ENCODE measurements at regions not wholly inside any gene's neighbourhood (a gene's known extent, or its start where the extent isn't known, plus 50 kb on each side); places are given as distances from the start of the nearest gene placed in this dataset.
A peak's percentile ranks its signal among the peaks of the same experiment; 100 is the strongest.
"Not testable (repeated sequence)": the region's sequence is repeated elsewhere in the genome, so short reads cannot be mapped to it uniquely, and the experiment has no call there.

DNA sequence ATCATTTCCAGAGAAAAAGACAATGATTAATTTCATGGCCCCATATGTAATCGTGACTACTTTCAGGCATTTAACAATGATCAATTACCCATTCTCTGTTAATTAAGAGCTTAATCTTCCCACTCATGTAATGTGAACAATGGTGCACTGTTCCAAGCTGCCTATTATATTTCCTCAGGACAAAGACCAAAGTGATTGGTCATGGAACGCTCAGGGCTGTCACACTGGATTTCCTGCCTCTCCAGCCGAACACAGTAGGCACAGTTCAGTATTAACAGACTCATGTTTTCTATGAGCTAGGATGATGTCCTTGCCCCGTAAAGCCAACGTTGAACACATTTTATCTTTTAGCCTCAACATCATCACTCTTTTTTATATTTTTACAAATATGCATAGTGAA lies 142.7 kb upstream of the FZD8 start:
- H3K4me3 ChIP-seq (ENCODE audit: low read depth, low read length) = no peak overlapping the region
- in situ Hi-C loops (cut with HindIII; ENCODE audit: low sequenced_read_pairs) = no loop called here
- no peak for TF ChIP-seq CTCF (IDR thresholded peaks at IDR 0.05; ENCODE audit: low read depth, low read length, missing control alignments)
- no peak for DNase-seq (ENCODE audit: low read depth)

DNA sequence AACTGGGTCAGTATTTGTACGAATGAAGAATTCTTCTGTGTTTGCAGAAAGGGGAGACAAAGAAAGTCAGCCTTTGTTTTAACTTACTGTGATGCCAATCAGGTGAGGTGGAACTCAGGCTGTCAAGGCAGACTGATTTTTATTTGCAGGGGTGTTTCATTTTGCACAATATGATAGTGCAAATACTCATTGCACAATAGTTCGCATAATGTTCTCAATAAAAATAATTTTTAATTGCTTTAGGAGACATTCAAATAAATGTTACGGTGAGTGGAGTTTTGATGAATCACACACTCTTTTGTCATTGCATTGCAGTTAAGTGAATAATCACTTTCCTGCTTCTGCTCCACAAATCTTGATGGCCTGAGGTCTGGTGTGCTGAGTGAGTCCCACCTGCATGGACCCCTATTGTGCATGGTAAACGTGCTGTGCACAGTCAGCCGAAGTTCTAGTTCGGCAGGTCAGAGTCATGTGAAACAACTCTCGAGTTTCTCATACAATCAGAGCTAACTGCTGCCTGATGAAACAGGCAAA lies 141.3 kb upstream of the FZD8 start:
- in situ Hi-C loops (cut with HindIII; ENCODE audit: low sequenced_read_pairs) = no loop called here
- no peak for DNase-seq (ENCODE audit: low read depth)
- H3K4me3 ChIP-seq (ENCODE audit: low read depth, low read length) = no peak overlapping the region
- TF ChIP-seq CTCF (IDR thresholded peaks at IDR 0.05; ENCODE audit: low read depth, low read length, missing control alignments) = no peak

DNA sequence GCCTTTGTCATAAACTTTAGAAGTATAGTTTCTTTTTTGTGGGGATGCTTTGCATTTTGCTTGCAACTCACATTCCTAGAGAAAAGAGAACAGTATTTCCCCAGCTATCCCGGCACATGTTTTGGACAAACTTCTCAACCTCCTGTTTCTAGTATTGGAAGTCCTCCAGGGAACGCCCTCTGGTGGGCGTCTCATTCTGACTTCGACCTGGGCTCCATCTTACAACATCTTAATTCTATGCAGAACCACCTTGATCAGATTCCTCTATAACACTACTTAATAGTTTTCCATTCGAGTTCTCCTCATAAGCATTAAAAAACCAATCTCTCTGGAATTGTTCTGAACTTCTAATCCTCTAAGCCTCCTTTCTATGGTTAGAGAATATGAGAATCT lies 139.5 kb upstream of the FZD8 start:
- peak; percentile 8 for TF ChIP-seq CTCF (IDR thresholded peaks at IDR 0.05; ENCODE audit: low read depth, low read length, missing control alignments)
- no peak for DNase-seq (ENCODE audit: low read depth)
- H3K4me3 ChIP-seq (ENCODE audit: low read depth, low read length) = no peak overlapping the region
- in situ Hi-C loops (cut with HindIII; ENCODE audit: low sequenced_read_pairs) = no loop called here

DNA sequence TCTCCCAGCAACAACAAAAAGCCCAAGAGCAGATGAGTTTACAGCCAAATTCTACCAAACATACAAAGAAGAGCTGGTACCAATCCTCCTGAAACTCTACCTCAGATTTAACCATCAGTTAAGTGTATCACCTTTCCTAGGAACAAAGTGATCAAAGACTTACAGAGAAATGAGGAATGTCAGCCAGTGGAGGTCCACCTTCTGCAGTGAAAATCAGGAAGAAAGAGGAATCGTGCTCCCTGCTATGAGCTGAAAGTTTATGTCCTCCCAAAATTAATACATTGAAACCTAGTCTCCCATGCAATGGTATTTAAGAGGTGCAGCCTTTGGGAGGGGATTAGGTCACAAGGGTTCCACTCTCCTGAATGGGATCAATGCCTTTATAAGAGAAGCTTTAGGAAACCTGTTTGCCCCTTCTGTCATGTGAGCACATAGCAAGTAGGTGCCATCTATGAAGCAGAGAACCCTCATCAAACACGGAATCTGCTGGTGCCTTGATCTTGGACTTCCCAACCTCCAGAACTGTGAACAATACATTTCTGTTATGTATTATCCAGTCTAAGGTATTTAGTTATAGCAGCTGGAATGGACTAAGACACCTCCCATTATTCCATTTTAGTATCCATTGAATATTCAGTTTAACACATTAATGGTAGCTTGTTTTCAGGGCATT lies 139.0 kb upstream of the FZD8 start:
- in situ Hi-C loops (cut with HindIII; ENCODE audit: low sequenced_read_pairs) = no loop called here
- DNase-seq (ENCODE audit: low read depth) = no peak
- H3K4me3 ChIP-seq (ENCODE audit: low read depth, low read length) = no peak overlapping the region
- TF ChIP-seq CTCF (IDR thresholded peaks at IDR 0.05; ENCODE audit: low read depth, low read length, missing control alignments) = no peak

DNA sequence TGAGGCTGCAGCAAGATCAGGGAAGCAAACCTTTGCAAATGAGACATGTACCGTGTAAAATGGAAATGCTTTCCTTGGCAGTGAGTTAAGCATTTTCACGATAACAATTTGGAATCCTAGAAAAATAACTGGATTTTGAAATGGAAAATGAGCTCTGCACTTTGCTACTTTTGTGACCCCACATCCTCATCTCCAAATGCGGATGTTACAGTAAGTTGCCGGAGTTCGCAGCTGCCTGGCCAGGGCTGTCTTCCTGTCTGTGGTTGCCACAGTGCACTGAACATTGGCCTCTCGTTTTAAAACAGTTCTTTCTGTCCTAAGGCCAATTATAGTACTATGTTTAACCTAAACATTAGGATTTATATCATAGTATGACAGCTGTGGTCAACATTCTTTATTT lies 136.2 kb upstream of the FZD8 start:
- in situ Hi-C loops (cut with HindIII; ENCODE audit: low sequenced_read_pairs) = no loop called here

GRCh38 chr10:35776557-35776956 lies 134.5 kb upstream of the FZD8 start:
- DNase-seq (ENCODE audit: low read depth); H3K4me3 ChIP-seq (ENCODE audit: low read depth, low read length); in situ Hi-C loops (cut with HindIII; ENCODE audit: low sequenced_read_pairs): not testable (repeated sequence)

More for the DNA sequence above, 136.2 kb upstream of the FZD8 start:
- TF ChIP-seq CTCF (IDR thresholded peaks at IDR 0.05; ENCODE audit: low read depth, low read length, missing control alignments) = no peak
- H3K4me3 ChIP-seq (ENCODE audit: low read depth, low read length) = no peak overlapping the region
- DNase-seq (ENCODE audit: low read depth) = no peak

DNA sequence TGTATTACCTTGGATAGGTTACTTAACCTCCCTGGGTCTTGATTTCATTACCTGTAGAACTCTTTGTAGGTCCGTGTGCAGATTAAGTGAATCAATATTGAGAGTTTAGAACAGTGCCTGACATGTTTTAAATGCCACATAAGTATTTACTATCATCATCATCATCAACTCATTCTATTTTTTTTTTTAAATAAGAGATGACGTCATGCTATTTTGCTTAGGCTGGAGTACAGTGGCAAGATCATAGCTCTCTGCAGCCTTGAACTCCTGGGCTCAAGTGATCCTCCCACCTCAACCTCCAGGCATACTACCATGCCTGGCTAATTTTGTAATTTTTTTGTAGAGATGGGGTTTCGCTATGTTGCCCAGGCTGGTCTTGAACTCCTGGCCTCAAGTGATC lies 132.0 kb upstream of the FZD8 start:
- TF ChIP-seq CTCF (IDR thresholded peaks at IDR 0.05; ENCODE audit: low read depth, low read length, missing control alignments) = no peak
- no peak for DNase-seq (ENCODE audit: low read depth)
- in situ Hi-C loops (cut with HindIII; ENCODE audit: low sequenced_read_pairs) = no loop called here
- H3K4me3 ChIP-seq (ENCODE audit: low read depth, low read length) = no peak overlapping the region

All from astrocyte of the cerebellum (primary cell).